Superior temporal gyrus (tissue), 1 donor: ENCODE measurements at regions not wholly inside any gene's neighbourhood (a gene's known extent, or its start where the extent isn't known, plus 50 kb on each side); places are given as distances from the start of the nearest gene placed in this dataset.

ENCODE experiments used
- DNase-seq: peaks from one replicate; pipeline ENCODE4 v3.0.0-alpha.2; 2016; ENCODE audit errors: extremely low spot score

- DNase-seq: no peak
These were observed 553.2 kb upstream of the AMELY start for GRCh38 chrY:7464742-7465141.

- no peak for DNase-seq
These were observed 552.2 kb upstream of the AMELY start for GRCh38 chrY:7463711-7464110.

GRCh38 chrY:7463196-7463595 lies 551.6 kb upstream of the AMELY start:
- DNase-seq: no peak

- DNase-seq: no peak
These were observed 551.1 kb upstream of the AMELY start for GRCh38 chrY:7462657-7463056.

- no peak for DNase-seq
These were observed 550.4 kb upstream of the AMELY start for GRCh38 chrY:7461873-7462525.

GRCh38 chrY:7459802-7460201 lies 548.2 kb upstream of the AMELY start:
- DNase-seq: no peak

- DNase-seq: peak; percentile 32
These were observed 546.9 kb upstream of the AMELY start for GRCh38 chrY:7458301-7459078.

GRCh38 chrY:7457286-7458015 lies 545.9 kb upstream of the AMELY start:
- DNase-seq: no peak

GRCh38 chrY:7455626-7456025 lies 544.1 kb upstream of the AMELY start:
- no peak for DNase-seq

GRCh38 chrY:7453336-7453735 lies 541.8 kb upstream of the AMELY start:
- DNase-seq: no peak

- DNase-seq: no peak
These were observed 540.7 kb upstream of the AMELY start for GRCh38 chrY:7452246-7452645.

GRCh38 chrY:7449860-7450259 lies 538.3 kb upstream of the AMELY start:
- DNase-seq: no peak

- DNase-seq: no peak
These were observed 537.1 kb upstream of the AMELY start for GRCh38 chrY:7448687-7449086.

- DNase-seq: no peak
These were observed 536.4 kb upstream of the AMELY start for GRCh38 chrY:7447881-7448516.

GRCh38 chrY:7444141-7444540 lies 532.6 kb upstream of the AMELY start:
- no peak for DNase-seq

- DNase-seq: peak; percentile 15
These were observed 529.4 kb upstream of the AMELY start for GRCh38 chrY:7440796-7441530.

GRCh38 chrY:7437086-7437485 lies 525.5 kb upstream of the AMELY start:
- DNase-seq: no peak

- no peak for DNase-seq
These were observed 522.6 kb upstream of the AMELY start for GRCh38 chrY:7433817-7434809.

GRCh38 chrY:7419165-7419564 lies 507.6 kb upstream of the AMELY start:
- DNase-seq: no peak

GRCh38 chrY:7417946-7418345 lies 506.4 kb upstream of the AMELY start:
- no peak for DNase-seq
